Fibroblast of skin of right biceps (primary cell): ENCODE measurements at regions not wholly inside any gene's neighbourhood (a gene's known extent, or its start where the extent isn't known, plus 50 kb on each side); places are given as distances from the start of the nearest gene placed in this dataset.
"Not testable (repeated sequence)": the region's sequence is repeated elsewhere in the genome, so short reads cannot be mapped to it uniquely, and the experiment has no call there.

Experiments used
- DNase-seq: peaks from one replicate; pipeline ENCODE4 v3.0.0-alpha.2; 2013

GRCh38 chrX:137884813-137885212 is 318.9 kb downstream of the ZIC3 start:
- DNase-seq: not testable (repeated sequence)

- DNase-seq: no peak
These were observed 325.5 kb downstream of the ZIC3 start for GRCh38 chrX:137891431-137891830.

GRCh38 chrX:137896123-137896522 is 330.2 kb downstream of the ZIC3 start:
- DNase-seq: no peak

GRCh38 chrX:137915466-137915865 is 349.5 kb downstream of the ZIC3 start:
- no peak for DNase-seq

GRCh38 chrX:137916090-137916746 is 350.3 kb downstream of the ZIC3 start:
- no peak for DNase-seq

GRCh38 chrX:137926090-137926489 is 360.2 kb downstream of the ZIC3 start:
- DNase-seq: no peak

- no peak for DNase-seq
These were observed 364.0 kb downstream of the ZIC3 start for GRCh38 chrX:137929951-137930350.

GRCh38 chrX:137930533-137930932 is 364.6 kb downstream of the ZIC3 start:
- DNase-seq: no peak

- DNase-seq: not testable (repeated sequence)
These were observed 368.3 kb downstream of the ZIC3 start for GRCh38 chrX:137934214-137934613.

- DNase-seq: not testable (repeated sequence)
These were observed 369.0 kb downstream of the ZIC3 start for GRCh38 chrX:137934887-137935286.

GRCh38 chrX:137945470-137945869 is 379.5 kb downstream of the ZIC3 start:
- DNase-seq: no peak

- DNase-seq: no peak
These were observed 403.3 kb downstream of the ZIC3 start for GRCh38 chrX:137969191-137969590.

- DNase-seq: no peak
These were observed 416.7 kb downstream of the ZIC3 start for GRCh38 chrX:137982472-137983172.

GRCh38 chrX:137988470-137988869 is 422.5 kb downstream of the ZIC3 start:
- no peak for DNase-seq

GRCh38 chrX:137998619-137999018 is 432.7 kb downstream of the ZIC3 start:
- no peak for DNase-seq

GRCh38 chrX:137999071-137999470 is 433.1 kb downstream of the ZIC3 start:
- no peak for DNase-seq

GRCh38 chrX:137999552-137999951 is 433.6 kb downstream of the ZIC3 start:
- no peak for DNase-seq

GRCh38 chrX:138001226-138001625 is 435.3 kb downstream of the ZIC3 start:
- no peak for DNase-seq

- DNase-seq: no peak
These were observed 440.3 kb downstream of the ZIC3 start for GRCh38 chrX:138006180-138006579.

GRCh38 chrX:138008281-138008680 is 442.4 kb downstream of the ZIC3 start:
- no peak for DNase-seq

GRCh38 chrX:138011468-138011867 is 445.5 kb downstream of the ZIC3 start:
- no peak for DNase-seq

GRCh38 chrX:138014577-138014976 is 448.6 kb downstream of the ZIC3 start:
- no peak for DNase-seq

GRCh38 chrX:138018145-138018799 is 452.3 kb downstream of the ZIC3 start:
- DNase-seq: no peak

- DNase-seq: no peak
These were observed 455.0 kb downstream of the ZIC3 start for GRCh38 chrX:138020941-138021340.
